GM12892 (cell line): ENCODE measurements at regions not wholly inside any gene's neighbourhood (a gene's known extent, or its start where the extent isn't known, plus 50 kb on each side); places are given as distances from the start of the nearest gene placed in this dataset.

Source experiments
- POLR2A ChIP-seq: IDR thresholded peaks from 2 replicates; pipeline ENCODE4 v1.6.1; 2011; ENCODE audit warnings: low read depth, low read length, control low read depth
- POLR2AphosphoS5 ChIP-seq: IDR thresholded peaks from 2 replicates; pipeline ENCODE4 v1.6.1; 2011; ENCODE audit warnings: low read depth, low read length, control low read depth
- TAF1 ChIP-seq: IDR thresholded peaks from 2 replicates; pipeline ENCODE4 v1.6.1; 2011; ENCODE audit warnings: low read depth, mild to moderate bottlenecking, control low read depth, low read length, borderline replicate concordance

GRCh38 chr5:2044041-2044440, 161.3 kb upstream of the IRX4 start:
- TF ChIP-seq POLR2AphosphoS5 (no peak), POLR2A (no peak), TAF1 (no peak)
